Heart left ventricle (tissue), 16 donors: ENCODE measurements at regions not wholly inside any gene's neighbourhood (a gene's known extent, or its start where the extent isn't known, plus 50 kb on each side); places are given as distances from the start of the nearest gene placed in this dataset.

Source experiments
- ATAC-seq, 4 donors: fragments of 200-7000 bp; cut with Tn5 transposase; one replicate each; pipeline ENCODE4 v1.9.1; 2020 to 2022; ENCODE audit warnings: moderate library complexity in 4 of 4, mild to moderate bottlenecking in 3 of 4, moderate number of reproducible peaks in 1 of 4
- DNase-seq, 5 donors: peaks; one replicate each; pipeline ENCODE4 v3.0.0-alpha.2; 2020
- H3K27ac ChIP-seq, 12 donors: fragments of 200-600 bp; sonication (generic) in 4 of 12; one replicate each; pipeline versions ENCODE4 v1.5.0 to v1.8.0; 2016 to 2022; ENCODE audit warnings: mild to moderate bottlenecking in 2 of 12
- H3K27me3 ChIP-seq, 9 donors: fragments of 200-600 bp; sonication (generic) in 2 of 9; one replicate each; pipeline versions ENCODE4 v1.5.1 to v1.8.0; 2016 to 2022; ENCODE audit warnings: mild to moderate bottlenecking in 3 of 9
- H3K36me3 ChIP-seq, 9 donors: fragments of 200-600 bp; sonication (generic) in 2 of 9; one replicate each; pipeline versions ENCODE4 v1.5.0 to v1.8.0; 2018 to 2022; ENCODE audit warnings: mild to moderate bottlenecking in 2 of 9
- H3K4me1 ChIP-seq, 12 donors: fragments of 200-600 bp; sonication (generic) in 4 of 12; one replicate each; pipeline versions ENCODE4 v1.5.0 to v1.8.0; 2016 to 2022; ENCODE audit warnings: mild to moderate bottlenecking in 3 of 12
- H3K4me3 ChIP-seq, 12 donors: fragments of 200-600 bp; sonication (generic) in 4 of 12; one replicate each; pipeline versions ENCODE4 v1.5.0 to v1.8.0; 2017 to 2022; ENCODE audit warnings: mild to moderate bottlenecking in 9 of 12, moderate library complexity in 4 of 12
- H3K9me3 ChIP-seq, 12 donors: fragments of 200-600 bp; sonication (generic) in 4 of 12; one replicate each; pipeline versions ENCODE4 v1.5.0 to v1.8.0; 2016 to 2022; ENCODE audit warnings: mild to moderate bottlenecking in 1 of 12
- POLR2A ChIP-seq, 2 donors: fragments of 450-650 bp; IDR thresholded peaks; one replicate each; pipeline ENCODE4 v1.6.1; 2017; ENCODE audit warnings: antibody characterized with exemption in 2 of 2, mild to moderate bottlenecking in 2 of 2, moderate library complexity in 2 of 2
- WGBS, 4 donors: extraction: QIAGEN DNeasy Blood & Tissue Kit in 2 of 4; methylation state at CpG; one replicate each; pipeline versions ENCODE4 v1.1.5 to v1.1.7; 2013 to 2018; 5-methylcytosine and 5-hydroxymethylcytosine counted together
- intact Hi-C, 10 donors: fragments of 100-400 bp; cut with DNase I; formaldehyde crosslinking; loops; one replicate each; pipeline versions ENCODE4 v1.11.1 to v1.14.2; 2022
- TF ChIP-seq, protein P1 (sequence below), 12 donors: fragments of 200-600 bp; sonication (generic) in 4 of 12; IDR thresholded peaks; one replicate each; pipeline versions ENCODE4 v1.5.0 to v1.8.0; 2018 to 2022; ENCODE audit warnings: antibody characterized with exemption in 12 of 12, mild to moderate bottlenecking in 5 of 12
- donor health status: ischemic (EF 13 %, LVEDD 7.1; RV severe dilation, severe dysfunction).
- donor health status: healthy with polysubstance abuse.
- donor health status: DM: no; HTN: yes; CAD: no.
- donor health status: DM: no; HTN: no; CAD: no.
- donor health status: ischemic (EF 25% LVEDD 6.9; RV normal size, moderate dysfunction).
- donor health status: ischemic (EF 25% LVEDD 5.7; RV mildly dilated, moderate dysfunction).
- donor health status: healthy.
- donor health status: DM: yes; HTN: yes; CAD: no.
- donor health status: ischemic (EF 35%, LVEDD 5.7; RV mildly dilated, moderate dysfunction).
- donor health status: nonischemic (EF 11% LVEDD 7.7; RV severe dilation, severe dysfunction).
- donor health status: DM: yes; HTN: yes; CAD: no.
- donor health status: PGD.
- donor health status: ischemic (EF 29% LVEDD 5.4; RV normal size, mild dysfunction).
- donor health status: nonischemic (EF 23%, LVEDD 6.1; RV moderate dilation, normal function).

DNA sequence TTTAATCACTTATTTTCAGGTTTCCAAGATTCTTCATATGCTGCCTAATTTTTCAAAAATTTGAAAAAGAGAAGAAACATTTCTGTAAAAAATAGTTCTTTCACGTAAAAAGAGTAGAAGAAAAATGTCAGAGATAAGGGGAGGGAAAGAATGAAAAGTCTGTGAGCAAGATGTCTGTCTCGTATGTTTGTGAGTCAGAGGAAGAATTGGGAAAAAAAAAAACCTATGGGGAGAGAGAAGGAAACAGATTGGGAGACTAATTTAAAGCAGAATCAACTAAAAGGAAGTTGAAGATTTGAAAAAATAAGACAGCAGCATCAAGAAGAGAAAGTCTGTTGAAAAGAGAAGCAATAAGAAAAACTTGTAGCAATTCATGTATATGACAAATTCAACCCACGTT, 456.3 kb downstream of the HINT1 start:
- DNase-seq (no peak), ATAC-seq (no peak)
- Histone ChIP-seq H3K27ac (no peak overlapping the region), H3K27me3 (no peaks in the 10 kb centered on the region), H3K9me3 (peaks cover 0 to 6% (median 0%) of the 10 kb centered on the region in 12 donors), H3K4me3 (no peak overlapping the region), H3K36me3 (no peaks in the 10 kb centered on the region), H3K4me1 (no peaks in the 10 kb centered on the region)
- 45 to 55% (median 54%) methylated on average over 3 of the region's 3 CpGs for WGBS, 4 donors
- intact Hi-C loops: no loop called here
- TF ChIP-seq, protein P1, sequence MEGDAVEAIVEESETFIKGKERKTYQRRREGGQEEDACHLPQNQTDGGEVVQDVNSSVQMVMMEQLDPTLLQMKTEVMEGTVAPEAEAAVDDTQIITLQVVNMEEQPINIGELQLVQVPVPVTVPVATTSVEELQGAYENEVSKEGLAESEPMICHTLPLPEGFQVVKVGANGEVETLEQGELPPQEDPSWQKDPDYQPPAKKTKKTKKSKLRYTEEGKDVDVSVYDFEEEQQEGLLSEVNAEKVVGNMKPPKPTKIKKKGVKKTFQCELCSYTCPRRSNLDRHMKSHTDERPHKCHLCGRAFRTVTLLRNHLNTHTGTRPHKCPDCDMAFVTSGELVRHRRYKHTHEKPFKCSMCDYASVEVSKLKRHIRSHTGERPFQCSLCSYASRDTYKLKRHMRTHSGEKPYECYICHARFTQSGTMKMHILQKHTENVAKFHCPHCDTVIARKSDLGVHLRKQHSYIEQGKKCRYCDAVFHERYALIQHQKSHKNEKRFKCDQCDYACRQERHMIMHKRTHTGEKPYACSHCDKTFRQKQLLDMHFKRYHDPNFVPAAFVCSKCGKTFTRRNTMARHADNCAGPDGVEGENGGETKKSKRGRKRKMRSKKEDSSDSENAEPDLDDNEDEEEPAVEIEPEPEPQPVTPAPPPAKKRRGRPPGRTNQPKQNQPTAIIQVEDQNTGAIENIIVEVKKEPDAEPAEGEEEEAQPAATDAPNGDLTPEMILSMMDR (IDR thresholded peaks at IDR 0.05): no peak
- TF ChIP-seq POLR2A (IDR thresholded peaks at IDR 0.05): no peak

DNA sequence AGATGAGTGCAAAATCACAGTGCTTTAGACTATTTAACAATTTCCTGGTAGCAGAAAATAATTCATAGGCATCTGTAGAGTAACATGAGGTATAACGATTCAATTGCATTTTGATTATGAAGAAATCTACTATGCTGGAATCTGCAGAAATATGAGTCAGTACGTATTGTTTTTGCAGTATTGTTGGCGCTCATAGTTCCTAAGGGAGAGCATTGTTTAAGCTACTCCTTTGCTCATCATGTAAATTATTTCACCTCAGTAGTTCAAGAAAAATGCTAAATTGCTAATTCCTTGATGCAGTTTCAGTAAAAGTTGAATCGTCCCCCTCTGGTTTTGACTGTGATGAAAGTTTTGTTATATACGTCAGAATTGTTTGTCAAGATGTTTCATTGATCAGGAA, 458.4 kb downstream of the HINT1 start:
- H3K27ac ChIP-seq: no peak overlapping the region
- TF ChIP-seq POLR2A (IDR thresholded peaks at IDR 0.05): no peak
- TF ChIP-seq, protein P1 (IDR thresholded peaks at IDR 0.05): no peak
- DNase-seq: no peak
- no peak for ATAC-seq
- WGBS, 4 donors: 69 to 75% (median 72%) methylated on average over 5 of the region's 5 CpGs
- intact Hi-C loops: no loop called here
- no peak overlapping the region for H3K4me3 ChIP-seq
- no peaks in the 10 kb centered on the region for H3K27me3 ChIP-seq
- peaks cover 0 to 13% (median 0%) of the 10 kb centered on the region in 12 donors for H3K9me3 ChIP-seq
- no peaks in the 10 kb centered on the region for H3K4me1 ChIP-seq
- no peaks in the 10 kb centered on the region for H3K36me3 ChIP-seq

DNA sequence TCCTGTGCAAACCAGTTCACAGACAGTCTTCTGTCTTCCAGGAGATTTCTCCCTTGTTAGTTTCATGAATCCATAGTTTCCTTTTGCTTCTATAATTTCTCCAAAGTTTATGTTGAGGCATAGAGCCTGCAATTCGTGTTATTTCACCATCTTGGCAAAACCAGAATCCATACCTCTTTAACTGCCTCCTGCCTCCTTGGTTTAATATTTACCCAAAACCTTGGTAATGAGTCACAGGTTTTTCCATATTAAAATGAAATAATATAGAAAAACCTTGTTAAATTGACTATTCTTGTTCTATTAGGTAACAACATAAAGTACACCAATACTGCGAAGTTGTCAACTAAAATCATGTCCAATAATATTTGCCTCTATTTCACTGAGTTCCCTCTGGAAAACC, 459.7 kb downstream of the HINT1 start:
- Histone ChIP-seq H3K36me3 (no peaks in the 10 kb centered on the region), H3K4me1 (no peaks in the 10 kb centered on the region), H3K27ac (no peak overlapping the region), H3K4me3 (no peak overlapping the region), H3K27me3 (no peaks in the 10 kb centered on the region), H3K9me3 (peaks cover 0 to 13% (median 0%) of the 10 kb centered on the region in 12 donors)
- no peak for TF ChIP-seq POLR2A (IDR thresholded peaks at IDR 0.05)
- TF ChIP-seq, protein P1 (IDR thresholded peaks at IDR 0.05): no peak
- no peak for ATAC-seq
- intact Hi-C loops: no loop called here
- 80 to 86% (median 83%) methylated on average over 2 of the region's 2 CpGs for WGBS, 4 donors
- no peak for DNase-seq

DNA sequence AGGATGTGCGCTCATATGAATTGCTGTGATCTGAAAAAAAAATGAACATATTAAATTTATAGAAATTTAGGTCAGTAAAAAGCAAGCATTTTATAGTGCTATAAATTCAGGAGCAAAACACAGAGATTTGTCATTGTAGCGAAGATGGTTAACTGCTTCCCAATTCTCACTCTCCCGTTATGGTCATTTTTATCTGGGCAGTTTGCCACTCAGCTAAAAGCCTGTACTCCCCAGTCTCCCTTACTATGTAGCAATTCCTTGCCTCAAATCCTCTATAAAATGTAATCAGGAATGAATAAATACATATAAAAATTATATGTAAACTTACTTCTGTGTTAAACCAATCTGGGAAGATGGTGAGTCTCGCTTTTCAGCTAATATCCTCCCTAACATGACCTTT, 471.5 kb downstream of the HINT1 start:
- H3K4me1 ChIP-seq: no peaks in the 10 kb centered on the region
- no peak overlapping the region for H3K4me3 ChIP-seq
- DNase-seq (no peak), ATAC-seq (no peak)
- WGBS, 4 donors: 88 to 91% (median 90%) methylated on average over 4 of the region's 4 CpGs
- no peaks in the 10 kb centered on the region for H3K27me3 ChIP-seq
- no peaks in the 10 kb centered on the region for H3K9me3 ChIP-seq
- H3K27ac ChIP-seq: no peak overlapping the region
- H3K36me3 ChIP-seq: no peaks in the 10 kb centered on the region
- no peak for TF ChIP-seq POLR2A (IDR thresholded peaks at IDR 0.05)
- TF ChIP-seq, protein P1 (IDR thresholded peaks at IDR 0.05): no peak
- intact Hi-C loops: no loop called here
